ENCODE measurements at regions not wholly inside any gene's neighbourhood (a gene's known extent, or its start where the extent isn't known, plus 50 kb on each side); places are given as distances from the start of the nearest gene placed in this dataset.

GRCh38 chr9:84107081-84107480 is 126.5 kb downstream of the RMI1 start:
- TF ChIP-seq CTCF (IDR thresholded peaks at IDR 0.05 in 4 of 5, conservative IDR thresholded peaks at IDR 0.05 in 1 of 5) (no peak), POLR2A (IDR thresholded peaks at IDR 0.05) (no peak)

All from gastrocnemius medialis (tissue), 4 donors.